B cell (primary cell): ENCODE measurements at regions not wholly inside any gene's neighbourhood (a gene's known extent, or its start where the extent isn't known, plus 50 kb on each side); places are given as distances from the start of the nearest gene placed in this dataset.

Source experiments
- ATAC-seq: fragments of 200-7000 bp; cut with Tn5 transposase; one replicate; pipeline ENCODE4 v1.10.0; 2021; ENCODE audit warnings: low read depth, mild to moderate bottlenecking, moderate number of reproducible peaks, moderate library complexity
- CTCF ChIA-PET: fragments of 350-600 bp; sonication (Branson Sonifier 250); formaldehyde crosslinking; loops from one replicate; lab custom pipeline; 2021; ENCODE audit warnings: antibody characterized with exemption, inconsistent platforms; lab: Charles Lee
- POLR2A ChIA-PET: fragments of 350-600 bp; sonication (Branson Sonifier 250); formaldehyde crosslinking; loops from one replicate; lab custom pipeline; 2021; ENCODE audit warnings: antibody characterized with exemption; lab: Charles Lee
- DNase-seq: peaks from one replicate; pipeline ENCODE4 v3.0.0; 2013
- H2AFZ ChIP-seq: 2 replicates; pipeline ENCODE4 v1.6.1; 2012; ENCODE audit warnings: mild to moderate bottlenecking, low read depth, low read length; ENCODE audit not compliant: insufficient read depth, poor library complexity, severe bottlenecking
- H3K27ac ChIP-seq, 2 donors: 1 replicate in 1 of 2; 2 replicates in 1 of 2; pipeline ENCODE4 v1.5.1; 2012 to 2013; ENCODE audit warnings: low read length in 2 of 2, mild to moderate bottlenecking in 2 of 2, moderate library complexity in 1 of 2
- H3K27me3 ChIP-seq, 4 experiments: fragments of 200-600 bp in 1 of 4; sonication (generic) in 1 of 4; replicated peaks in 1 of 4; 1 replicate in 2 of 4; 2 replicates in 2 of 4; pipeline versions ENCODE4 v1.6.1 to v1.7.0; 2013 to 2016; ENCODE audit warnings: low read length in 3 of 4, mild to moderate bottlenecking in 2 of 4, mixed read lengths in 1 of 4, moderate library complexity in 1 of 4; ENCODE audit not compliant: insufficient read depth in 4 of 4, control insufficient read depth in 3 of 4; ENCODE audit errors: control extremely low read depth in 1 of 4
- H3K36me3 ChIP-seq, 2 experiments: replicated peaks in 1 of 2; 1 replicate in 1 of 2; 2 replicates in 1 of 2; pipeline versions ENCODE4 v1.6.1 to v1.7.1; 2013; ENCODE audit warnings: low read length in 1 of 2; ENCODE audit not compliant: insufficient read depth in 2 of 2, control insufficient read depth in 1 of 2; ENCODE audit errors: control extremely low read depth in 1 of 2, extremely low read depth in 1 of 2
- H3K4me1 ChIP-seq, 2 donors: fragments of 200-600 bp in 1 of 2; sonication (generic) in 1 of 2; 1 replicate in 1 of 2; 2 replicates in 1 of 2; pipeline versions ENCODE4 v1.5.1 to v1.6.1; 2013 to 2017; ENCODE audit warnings: low read length in 2 of 2; ENCODE audit not compliant: control insufficient read depth in 2 of 2, insufficient read depth in 2 of 2
- H3K4me2 ChIP-seq: replicated peaks from 2 replicates; pipeline ENCODE3; 2012; ENCODE audit warnings: mild to moderate bottlenecking, low read depth, low read length; ENCODE audit not compliant: poor library complexity, severe bottlenecking
- H3K4me3 ChIP-seq, 5 experiments: fragments of 200-600 bp in 1 of 5; sonication (generic) in 1 of 5; 1 replicate in 3 of 5; 2 replicates in 2 of 5; pipeline versions ENCODE4 v1.5.1 to v1.7.0; 2011 to 2016; ENCODE audit warnings: low read length in 4 of 5, mild to moderate bottlenecking in 4 of 5, low read depth in 2 of 5, control low read depth in 1 of 5, moderate library complexity in 1 of 5; ENCODE audit not compliant: insufficient read depth in 1 of 5; ENCODE audit errors: control extremely low read depth in 1 of 5, extremely low read depth in 1 of 5
- H3K79me2 ChIP-seq: fragments of 200-600 bp; sonication (generic); one replicate; pipeline ENCODE4 v1.6.0; 2016; ENCODE audit warnings: low read length; ENCODE audit not compliant: control insufficient read depth, insufficient read depth
- H3K9ac ChIP-seq: fragments of 200-600 bp; sonication (generic); 2 replicates; pipeline ENCODE4 v1.6.1; 2017; ENCODE audit warnings: mild to moderate bottlenecking, low read length, moderate library complexity
- H3K9me3 ChIP-seq, 3 donors: one replicate each; pipeline versions ENCODE4 v1.6.1 to v1.7.1; 2013; ENCODE audit warnings: low read length in 2 of 3; ENCODE audit not compliant: control insufficient read depth in 2 of 3, insufficient read depth in 1 of 3; ENCODE audit errors: control extremely low read depth in 1 of 3
- H4K20me1 ChIP-seq: 2 replicates; pipeline ENCODE4 v1.6.0; 2012; ENCODE audit warnings: mild to moderate bottlenecking, low read length; ENCODE audit not compliant: insufficient read depth, control insufficient read depth, poor library complexity, severe bottlenecking
- H3K27ac Mint-ChIP-seq: one replicate; pipeline ENCODE4 v1.8.0; 2021; ENCODE audit warnings: mixed read lengths
- H3K27me3 Mint-ChIP-seq: one replicate; pipeline ENCODE4 v1.8.0; 2021; ENCODE audit warnings: mixed read lengths
- H3K4me1 Mint-ChIP-seq: one replicate; pipeline ENCODE4 v1.8.0; 2021; ENCODE audit warnings: mixed read lengths
- H3K4me3 Mint-ChIP-seq: one replicate; pipeline ENCODE4 v1.8.0; 2021; ENCODE audit warnings: mixed read lengths
- H3K9me3 Mint-ChIP-seq: one replicate; pipeline ENCODE4 v1.8.0; 2022; ENCODE audit warnings: mixed read lengths; ENCODE audit not compliant: insufficient read depth
- EZH2 ChIP-seq: IDR thresholded peaks from 2 replicates; pipeline ENCODE4 v1.6.1; 2012; ENCODE audit warnings: borderline replicate concordance, low read depth, mild to moderate bottlenecking, moderate library complexity, low read length; ENCODE audit not compliant: insufficient read depth, poor library complexity, severe bottlenecking
- WGBS: methylation state at CpG from one replicate; pipeline ENCODE4 v1.1.5; 2013; ENCODE audit warnings: missing lambda C conversion rate; ENCODE audit not compliant: insufficient coverage; 5-methylcytosine and 5-hydroxymethylcytosine counted together
- intact Hi-C: fragments of 100-400 bp; cut with micrococcal nuclease; formaldehyde crosslinking; loops from one replicate; pipeline ENCODE4 v1.10.0; 2022
- TF ChIP-seq, protein P1 (sequence below): fragments of 200-600 bp; IDR thresholded peaks from one replicate; pipeline ENCODE4 v1.8.0; 2022; ENCODE audit warnings: antibody characterized with exemption, mild to moderate bottlenecking

DNA sequence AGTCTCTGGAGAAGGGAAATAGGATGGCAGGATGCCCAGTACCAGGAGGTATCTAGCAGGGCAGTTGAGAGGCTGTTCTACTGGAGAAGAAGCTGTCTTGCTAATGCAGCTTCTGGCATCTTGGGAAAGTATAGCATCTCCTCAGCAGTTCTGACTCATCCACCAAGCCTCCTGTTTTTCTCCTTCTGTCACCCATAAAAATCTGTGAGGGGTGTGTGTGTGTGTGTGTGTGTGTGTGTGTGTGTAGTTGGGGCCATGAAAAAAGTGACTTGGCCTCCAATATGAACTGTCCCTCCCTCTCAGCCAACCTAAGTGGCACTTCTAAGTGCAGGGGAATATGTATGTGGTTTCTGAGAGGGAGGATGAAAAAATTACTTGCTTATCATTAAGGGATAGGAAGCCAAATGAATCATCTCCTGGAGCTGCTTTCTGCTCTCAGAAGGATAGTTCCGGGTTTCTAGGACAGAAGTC lies 83.9 kb downstream of the CBLN2 start:
- H3K4me1 ChIP-seq = no peaks in the 10 kb centered on the region
- Mint-ChIP-seq H3K4me3 (no peak overlapping the region), H3K27me3 (no peaks in the 10 kb centered on the region), H3K27ac (no peak overlapping the region), H3K9me3 (no peaks in the 10 kb centered on the region), H3K4me1 (no peaks in the 10 kb centered on the region)
- no peaks in the 10 kb centered on the region for H3K36me3 ChIP-seq
- CTCF ChIA-PET = no interaction called here
- no peaks in the 10 kb centered on the region for H3K27me3 ChIP-seq
- H2AFZ ChIP-seq = no peak overlapping the region
- no peak overlapping the region for H3K4me3 ChIP-seq
- TF ChIP-seq EZH2 = no peak
- TF ChIP-seq, protein P1, sequence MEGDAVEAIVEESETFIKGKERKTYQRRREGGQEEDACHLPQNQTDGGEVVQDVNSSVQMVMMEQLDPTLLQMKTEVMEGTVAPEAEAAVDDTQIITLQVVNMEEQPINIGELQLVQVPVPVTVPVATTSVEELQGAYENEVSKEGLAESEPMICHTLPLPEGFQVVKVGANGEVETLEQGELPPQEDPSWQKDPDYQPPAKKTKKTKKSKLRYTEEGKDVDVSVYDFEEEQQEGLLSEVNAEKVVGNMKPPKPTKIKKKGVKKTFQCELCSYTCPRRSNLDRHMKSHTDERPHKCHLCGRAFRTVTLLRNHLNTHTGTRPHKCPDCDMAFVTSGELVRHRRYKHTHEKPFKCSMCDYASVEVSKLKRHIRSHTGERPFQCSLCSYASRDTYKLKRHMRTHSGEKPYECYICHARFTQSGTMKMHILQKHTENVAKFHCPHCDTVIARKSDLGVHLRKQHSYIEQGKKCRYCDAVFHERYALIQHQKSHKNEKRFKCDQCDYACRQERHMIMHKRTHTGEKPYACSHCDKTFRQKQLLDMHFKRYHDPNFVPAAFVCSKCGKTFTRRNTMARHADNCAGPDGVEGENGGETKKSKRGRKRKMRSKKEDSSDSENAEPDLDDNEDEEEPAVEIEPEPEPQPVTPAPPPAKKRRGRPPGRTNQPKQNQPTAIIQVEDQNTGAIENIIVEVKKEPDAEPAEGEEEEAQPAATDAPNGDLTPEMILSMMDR = no peak
- intact Hi-C loops = no loop called here
- no peaks in the 10 kb centered on the region for H4K20me1 ChIP-seq
- POLR2A ChIA-PET = no interaction called here
- WGBS = no CpG with 5 or more reads among the region's 1 CpG
- no peak overlapping the region for H3K9ac ChIP-seq
- H3K4me2 ChIP-seq = no peak overlapping the region
- no peak overlapping the region for H3K27ac ChIP-seq
- no peak for ATAC-seq
- DNase-seq = no peak
- no peaks in the 10 kb centered on the region for H3K9me3 ChIP-seq
- H3K79me2 ChIP-seq = no peaks in the 10 kb centered on the region

DNA sequence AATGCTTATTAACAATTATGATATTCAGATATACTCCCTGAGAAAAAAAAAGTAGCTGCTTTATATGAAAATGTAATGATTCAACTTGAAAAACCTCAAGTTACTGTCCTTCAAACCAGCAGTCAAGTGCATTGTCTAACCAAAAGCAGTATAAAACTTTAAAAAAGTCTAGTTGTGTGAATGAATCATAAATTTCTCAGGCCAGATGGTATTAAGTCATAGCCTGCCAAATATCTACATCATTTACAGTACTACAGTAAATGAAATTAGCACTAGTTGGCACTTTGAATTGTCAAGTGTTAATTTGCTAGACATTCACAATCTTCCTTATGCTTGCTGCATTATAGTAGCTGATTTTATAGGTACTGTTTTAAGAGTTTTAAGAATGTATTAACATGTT lies 85.9 kb downstream of the CBLN2 start:
- DNase-seq (no peak), ATAC-seq (no peak)
- no peak overlapping the region for H3K4me3 Mint-ChIP-seq
- H3K27ac ChIP-seq = no peak overlapping the region
- ChIA-PET CTCF (no interaction called here), POLR2A (no interaction called here)
- H3K4me3 ChIP-seq = no peak overlapping the region
- H3K9me3 Mint-ChIP-seq = no peaks in the 10 kb centered on the region
- no peak overlapping the region for H3K4me2 ChIP-seq
- H3K27ac Mint-ChIP-seq = no peak overlapping the region
- H2AFZ ChIP-seq = no peak overlapping the region
- no peaks in the 10 kb centered on the region for H3K27me3 ChIP-seq
- H3K27me3 Mint-ChIP-seq = no peaks in the 10 kb centered on the region
- TF ChIP-seq EZH2 = no peak
- TF ChIP-seq, protein P1 = no peak
- H3K36me3 ChIP-seq = no peaks in the 10 kb centered on the region
- H4K20me1 ChIP-seq = no peaks in the 10 kb centered on the region
- H3K9ac ChIP-seq = no peak overlapping the region
- H3K4me1 Mint-ChIP-seq = no peaks in the 10 kb centered on the region
- H3K4me1 ChIP-seq = no peaks in the 10 kb centered on the region
- no peaks in the 10 kb centered on the region for H3K79me2 ChIP-seq
- intact Hi-C loops = no loop called here
- H3K9me3 ChIP-seq = no peaks in the 10 kb centered on the region
